ENCODE measurements at regions not wholly inside any gene's neighbourhood (a gene's known extent, or its start where the extent isn't known, plus 50 kb on each side); places are given as distances from the start of the nearest gene placed in this dataset.

DNA sequence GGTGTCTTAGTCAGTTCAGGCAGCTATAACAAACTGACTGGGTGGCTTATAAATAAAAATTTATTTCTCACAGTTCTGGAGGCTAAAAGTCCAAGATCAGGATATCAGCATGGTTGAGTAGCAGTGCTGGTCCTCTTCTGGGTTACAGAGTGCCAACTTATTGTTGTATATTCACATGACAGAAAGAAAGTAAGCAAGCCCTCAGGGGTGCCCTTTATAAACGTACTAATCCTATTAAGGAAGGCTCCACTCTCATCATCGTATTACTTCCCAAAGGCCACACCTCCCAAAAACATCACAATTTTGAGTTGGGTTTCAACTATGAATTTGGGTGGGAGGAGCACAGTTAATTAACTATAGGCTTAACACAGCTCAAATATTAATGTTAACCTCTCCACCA, 653.0 kb downstream of the DIPK2A start:
- TF ChIP-seq CTCF (IDR thresholded peaks at IDR 0.05; ENCODE audit: poor library complexity, severe bottlenecking) (no peak), POLR2AphosphoS5 (IDR thresholded peaks at IDR 0.05) (no peak), REST (IDR thresholded peaks at IDR 0.05; ENCODE audit: borderline replicate concordance) (no peak), EZH2 (IDR thresholded peaks at IDR 0.05; ENCODE audit: borderline replicate concordance, insufficient read depth, low read length, poor library complexity, severe bottlenecking) (no peak), EP300 (conservative IDR thresholded peaks at IDR 0.05; ENCODE audit: poor library complexity, severe bottlenecking) (no peak), RAD21 (conservative IDR thresholded peaks at IDR 0.05) (no peak)
